NCI-H1092 treated with DMSO at 0.1 percent for 48 hours (cell line): ENCODE measurements at regions not wholly inside any gene's neighbourhood (a gene's known extent, or its start where the extent isn't known, plus 50 kb on each side); places are given as distances from the start of the nearest gene placed in this dataset.
"Not testable (repeated sequence)": the region's sequence is repeated elsewhere in the genome, so short reads cannot be mapped to it uniquely, and the experiment has no call there.

Source experiments
- DNase-seq: peaks from one replicate; lab custom pipeline; 2025; lab: John Stamatoyannopoulos, UW

- DNase-seq: no peak
Observed at GRCh38 chr15:58297639-58298038, 134.2 kb upstream of the LIPC start.

- DNase-seq: no peak
Observed at GRCh38 chr15:58298879-58299850, 132.6 kb upstream of the LIPC start.

- no peak for DNase-seq
Observed at GRCh38 chr15:58302832-58303231, 129.0 kb upstream of the LIPC start.

GRCh38 chr15:58303236-58303635 is 128.6 kb upstream of the LIPC start:
- no peak for DNase-seq

GRCh38 chr15:58306591-58307312 is 125.0 kb upstream of the LIPC start:
- no peak for DNase-seq

- DNase-seq: no peak
Observed at GRCh38 chr15:58307313-58307961, 124.4 kb upstream of the LIPC start.

- DNase-seq: no peak
Observed at GRCh38 chr15:58308742-58309355, 122.9 kb upstream of the LIPC start.

GRCh38 chr15:58309963-58310928 is 121.5 kb upstream of the LIPC start:
- DNase-seq: no peak

- no peak for DNase-seq
Observed at GRCh38 chr15:58311556-58311955, 120.2 kb upstream of the LIPC start.

GRCh38 chr15:58312031-58312430 is 119.8 kb upstream of the LIPC start:
- DNase-seq: no peak

GRCh38 chr15:58313304-58313703 is 118.5 kb upstream of the LIPC start:
- no peak for DNase-seq

- DNase-seq: no peak
Observed at GRCh38 chr15:58313810-58314592, 117.8 kb upstream of the LIPC start.

- DNase-seq: no peak
Observed at GRCh38 chr15:58314593-58315216, 117.1 kb upstream of the LIPC start.

GRCh38 chr15:58318517-58318916 is 113.3 kb upstream of the LIPC start:
- no peak for DNase-seq

GRCh38 chr15:58321034-58321433 is 110.8 kb upstream of the LIPC start:
- no peak for DNase-seq

- DNase-seq: no peak
Observed at GRCh38 chr15:58322253-58322652, 109.5 kb upstream of the LIPC start.

GRCh38 chr15:58323321-58323720 is 108.5 kb upstream of the LIPC start:
- DNase-seq: not testable (repeated sequence)

GRCh38 chr15:58324533-58324932 is 107.3 kb upstream of the LIPC start:
- no peak for DNase-seq

GRCh38 chr15:58327958-58328357 is 103.8 kb upstream of the LIPC start:
- DNase-seq: no peak

- DNase-seq: no peak
Observed at GRCh38 chr15:58329211-58329610, 102.6 kb upstream of the LIPC start.
